ENCODE measurements at regions not wholly inside any gene's neighbourhood (a gene's known extent, or its start where the extent isn't known, plus 50 kb on each side); places are given as distances from the start of the nearest gene placed in this dataset.
A peak's percentile ranks its signal among the peaks of the same experiment; 100 is the strongest.

DNA sequence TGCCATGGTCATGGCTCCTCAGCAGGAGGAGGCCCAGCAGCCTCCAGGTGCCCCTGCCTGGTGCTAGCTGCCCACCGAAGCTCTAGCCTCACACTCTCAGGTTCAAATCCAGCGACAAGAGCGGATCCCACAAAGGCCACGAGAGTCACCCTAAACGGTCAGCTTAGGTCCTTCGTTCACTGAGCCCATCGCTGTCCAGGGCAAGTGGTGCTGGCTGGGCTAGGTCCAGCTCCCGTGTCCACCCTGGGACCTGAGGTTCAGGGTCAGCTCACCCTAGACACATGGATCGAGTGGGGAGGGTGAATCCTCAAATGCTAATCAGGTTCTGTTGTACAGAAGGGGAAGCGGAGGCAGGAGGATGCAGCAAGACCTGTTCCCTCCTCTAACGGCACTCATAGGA lies 171.9 kb upstream of the SULF2 start:
- TF ChIP-seq EZH2phosphoT487 (IDR thresholded peaks at IDR 0.05) (no peak), EZH2 (IDR thresholded peaks at IDR 0.05) (no peak)
- TF ChIP-seq, protein P1, sequence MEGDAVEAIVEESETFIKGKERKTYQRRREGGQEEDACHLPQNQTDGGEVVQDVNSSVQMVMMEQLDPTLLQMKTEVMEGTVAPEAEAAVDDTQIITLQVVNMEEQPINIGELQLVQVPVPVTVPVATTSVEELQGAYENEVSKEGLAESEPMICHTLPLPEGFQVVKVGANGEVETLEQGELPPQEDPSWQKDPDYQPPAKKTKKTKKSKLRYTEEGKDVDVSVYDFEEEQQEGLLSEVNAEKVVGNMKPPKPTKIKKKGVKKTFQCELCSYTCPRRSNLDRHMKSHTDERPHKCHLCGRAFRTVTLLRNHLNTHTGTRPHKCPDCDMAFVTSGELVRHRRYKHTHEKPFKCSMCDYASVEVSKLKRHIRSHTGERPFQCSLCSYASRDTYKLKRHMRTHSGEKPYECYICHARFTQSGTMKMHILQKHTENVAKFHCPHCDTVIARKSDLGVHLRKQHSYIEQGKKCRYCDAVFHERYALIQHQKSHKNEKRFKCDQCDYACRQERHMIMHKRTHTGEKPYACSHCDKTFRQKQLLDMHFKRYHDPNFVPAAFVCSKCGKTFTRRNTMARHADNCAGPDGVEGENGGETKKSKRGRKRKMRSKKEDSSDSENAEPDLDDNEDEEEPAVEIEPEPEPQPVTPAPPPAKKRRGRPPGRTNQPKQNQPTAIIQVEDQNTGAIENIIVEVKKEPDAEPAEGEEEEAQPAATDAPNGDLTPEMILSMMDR (IDR thresholded peaks at IDR 0.05): no peak
- Mint-ChIP-seq H3K27me3 (ENCODE audit: insufficient read depth, low read depth) (peaks cover 25% of the 10 kb centered on the region), H3K4me3 (no peak overlapping the region), H3K36me3 (no peaks in the 10 kb centered on the region), H3K9me3 (no peaks in the 10 kb centered on the region), H3K27ac (no peak overlapping the region), H3K4me1 (peaks cover 50% of the 10 kb centered on the region)
- Histone ChIP-seq H3K79me2 (ENCODE audit: low read depth) (no peaks in the 10 kb centered on the region), H2AFZ (replicated peaks) (no peak overlapping the region), H3K36me3 (no peaks in the 10 kb centered on the region), H3K4me2 (no peak overlapping the region), H3K4me3 (no peak overlapping the region), H3K27ac (no peak overlapping the region), H3K9ac (no peak overlapping the region), H3K4me1 (peaks cover 9% of the 10 kb centered on the region), H4K20me1 (ENCODE audit: low read depth) (no peaks in the 10 kb centered on the region), H3K27me3 (no peaks in the 10 kb centered on the region), H3F3A (ENCODE audit: low read depth) (no peaks in the 10 kb centered on the region), H3K9me3 (ENCODE audit: low read depth) (no peaks in the 10 kb centered on the region)
- DNase-seq (ENCODE audit: low spot score): no peak

DNA sequence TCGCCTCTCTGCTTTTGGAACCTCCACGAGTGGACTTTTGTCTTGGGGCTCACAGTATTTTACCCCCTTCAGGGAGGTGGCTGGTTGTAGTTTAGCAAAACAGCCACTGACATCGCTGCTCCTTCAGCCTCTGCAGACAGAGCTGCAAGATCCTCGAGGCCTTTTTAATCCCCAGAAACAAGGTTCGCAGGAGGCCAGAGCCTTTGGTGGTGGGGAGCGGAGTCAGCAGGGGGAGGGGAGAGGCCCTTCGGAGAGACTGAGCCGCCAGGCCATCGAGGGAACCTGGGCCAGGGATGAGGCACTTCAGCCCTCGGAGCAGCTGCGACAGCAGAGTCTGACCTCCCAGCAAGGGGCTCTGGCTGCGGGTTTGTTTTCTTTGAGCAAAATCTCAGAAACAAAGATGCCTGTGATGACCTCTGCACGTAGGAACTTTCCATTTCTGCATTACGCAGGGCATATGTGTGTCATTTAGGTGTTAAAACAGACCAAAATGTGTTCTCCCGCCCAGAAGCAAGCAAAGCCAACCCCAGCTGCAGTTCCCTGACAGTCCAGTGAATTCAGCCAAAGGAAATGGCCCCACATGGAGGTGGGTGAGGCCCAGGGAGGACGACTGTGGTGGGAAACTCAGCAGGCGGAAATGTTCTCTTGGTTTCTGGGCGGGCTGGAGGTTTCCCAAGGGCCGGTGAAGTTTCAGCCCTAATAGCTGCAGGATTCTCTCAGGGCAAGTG lies 171.2 kb upstream of the SULF2 start:
- TF ChIP-seq EZH2phosphoT487 (IDR thresholded peaks at IDR 0.05) (no peak), EZH2 (IDR thresholded peaks at IDR 0.05) (no peak)
- TF ChIP-seq, protein P1 (IDR thresholded peaks at IDR 0.05): no peak
- Histone ChIP-seq H3K36me3 (no peaks in the 10 kb centered on the region), H3K9ac (no peak overlapping the region), H3K27me3 (no peaks in the 10 kb centered on the region), H3K4me3 (no peak overlapping the region), H3F3A (ENCODE audit: low read depth) (no peaks in the 10 kb centered on the region), H3K4me2 (no peak overlapping the region), H3K79me2 (ENCODE audit: low read depth) (no peaks in the 10 kb centered on the region), H3K4me1 (peaks cover 9% of the 10 kb centered on the region), H2AFZ (replicated peaks) (peak overlapping the region; percentile 4), H3K27ac (no peak overlapping the region), H3K9me3 (ENCODE audit: low read depth) (no peaks in the 10 kb centered on the region), H4K20me1 (ENCODE audit: low read depth) (no peaks in the 10 kb centered on the region)
- Mint-ChIP-seq H3K9me3 (no peaks in the 10 kb centered on the region), H3K4me1 (peaks cover 52% of the 10 kb centered on the region), H3K36me3 (no peaks in the 10 kb centered on the region), H3K27me3 (ENCODE audit: insufficient read depth, low read depth) (peaks cover 25% of the 10 kb centered on the region), H3K4me3 (no peak overlapping the region), H3K27ac (no peak overlapping the region)
- peak; percentile 26 for DNase-seq (ENCODE audit: low spot score)

DNA sequence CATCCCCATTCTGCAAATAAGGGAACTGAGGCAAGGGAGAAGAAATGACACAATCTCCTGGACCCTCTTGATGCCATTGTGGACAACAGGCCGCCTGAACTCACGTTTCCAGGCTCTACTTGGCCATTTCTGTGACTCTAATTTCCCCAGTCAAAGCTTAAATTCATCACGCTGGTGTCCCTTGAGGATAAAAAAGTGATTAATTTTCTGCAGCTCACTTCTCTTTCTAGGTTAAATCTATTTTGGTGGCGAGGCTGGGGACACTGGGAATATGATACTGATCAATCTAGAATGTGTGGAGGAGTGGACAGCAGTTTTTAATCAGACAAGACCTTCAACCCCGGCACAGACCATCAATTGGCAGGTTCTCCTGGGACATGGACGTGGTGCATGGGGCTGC lies 168.2 kb upstream of the SULF2 start:
- H3K4me1 Mint-ChIP-seq: peaks cover 51% of the 10 kb centered on the region
- no peak overlapping the region for H3K4me3 ChIP-seq
- no peaks in the 10 kb centered on the region for H3K36me3 Mint-ChIP-seq
- no peaks in the 10 kb centered on the region for H4K20me1 ChIP-seq (ENCODE audit: low read depth)
- H3K4me3 Mint-ChIP-seq: no peak overlapping the region
- no peaks in the 10 kb centered on the region for H3K27me3 ChIP-seq
- peaks cover 25% of the 10 kb centered on the region for H3K27me3 Mint-ChIP-seq (ENCODE audit: insufficient read depth, low read depth)
- H3F3A ChIP-seq (ENCODE audit: low read depth): no peaks in the 10 kb centered on the region
- H3K9me3 Mint-ChIP-seq: peaks cover 2% of the 10 kb centered on the region
- TF ChIP-seq EZH2phosphoT487 (IDR thresholded peaks at IDR 0.05): no peak
- TF ChIP-seq, protein P1 (IDR thresholded peaks at IDR 0.05): no peak
- no peak for TF ChIP-seq EZH2 (IDR thresholded peaks at IDR 0.05)
- no peak overlapping the region for H3K9ac ChIP-seq
- no peak overlapping the region for H3K27ac ChIP-seq
- no peaks in the 10 kb centered on the region for H3K9me3 ChIP-seq (ENCODE audit: low read depth)
- H3K4me2 ChIP-seq: no peak overlapping the region
- no peaks in the 10 kb centered on the region for H3K79me2 ChIP-seq (ENCODE audit: low read depth)
- H3K36me3 ChIP-seq: no peaks in the 10 kb centered on the region
- no peak overlapping the region for H2AFZ ChIP-seq (replicated peaks)
- DNase-seq (ENCODE audit: low spot score): no peak
- peak overlapping the region; percentile 9 for H3K27ac Mint-ChIP-seq
- H3K4me1 ChIP-seq: peaks cover 9% of the 10 kb centered on the region
